OCI-LY3 (cell line): ENCODE measurements at regions not wholly inside any gene's neighbourhood (a gene's known extent, or its start where the extent isn't known, plus 50 kb on each side); places are given as distances from the start of the nearest gene placed in this dataset.

Source experiments
- H2AFZ ChIP-seq: fragments of 200-600, 300-600 bp; shearing (Covaris generic); 2 replicates; pipeline ENCODE4 v1.6.0; 2014; ENCODE audit warnings: antibody characterized with exemption, low read depth, low read length
- H3K27ac ChIP-seq: fragments of 200-600, 300-600 bp; sonication (generic); 2 replicates; pipeline ENCODE4 v1.5.1; 2014; ENCODE audit warnings: mild to moderate bottlenecking, low read length, moderate library complexity, mixed read lengths
- H3K27me3 ChIP-seq: fragments of 200-600, 300-600 bp; sonication (generic); 2 replicates; pipeline ENCODE4 v1.6.1; 2014; ENCODE audit warnings: low read depth, low read length, mixed read lengths
- H3K36me3 ChIP-seq: fragments of 200-600, 300-600 bp; sonication (generic); replicated peaks from 2 replicates; pipeline ENCODE3; 2014; ENCODE audit warnings: low read depth, low read length, mixed read lengths
- H3K4me1 ChIP-seq: fragments of 300-600, 200-600 bp; sonication (generic); 2 replicates; pipeline ENCODE4 v1.6.1; 2014; ENCODE audit warnings: low read length, mixed read lengths
- H3K4me2 ChIP-seq: fragments of 200-600, 300-600 bp; sonication (generic); 2 replicates; pipeline ENCODE4 v1.6.1; 2014; ENCODE audit warnings: low read length, mixed read lengths
- H3K4me3 ChIP-seq: fragments of 300-600, 200-600 bp; sonication (generic); 2 replicates; pipeline ENCODE4 v1.5.1; 2014; ENCODE audit warnings: antibody characterized with exemption, mild to moderate bottlenecking, low read length, moderate library complexity
- H3K79me2 ChIP-seq: fragments of 300-600, 200-600 bp; shearing (Covaris generic); 2 replicates; pipeline ENCODE4 v1.6.1; 2014; ENCODE audit warnings: mild to moderate bottlenecking, low read length, mixed read lengths
- H3K9ac ChIP-seq: fragments of 300-600, 200-600 bp; shearing (Covaris generic); 2 replicates; pipeline ENCODE4 v1.6.0; 2014; ENCODE audit warnings: mild to moderate bottlenecking, low read length, moderate library complexity
- H3K9me3 ChIP-seq: fragments of 200-600, 300-600 bp; shearing (Covaris generic); 2 replicates; pipeline ENCODE4 v1.6.1; 2014; ENCODE audit warnings: low read length, mixed read lengths; ENCODE audit not compliant: insufficient read depth
- H4K20me1 ChIP-seq: fragments of 200-600, 300-600 bp; sonication (generic); 2 replicates; pipeline ENCODE4 v1.6.1; 2016; ENCODE audit warnings: low read length, mixed read lengths; ENCODE audit not compliant: insufficient read depth
- EZH2phosphoT487 ChIP-seq: fragments of 200-600 bp; shearing (Covaris generic); IDR thresholded peaks from 2 replicates; pipeline ENCODE4 v1.6.1; 2018; ENCODE audit warnings: antibody characterized with exemption, mixed run types, low read depth
- TF ChIP-seq, protein P1 (sequence below): fragments of 200-600, 300-600 bp; sonication (generic); IDR thresholded peaks from 2 replicates; pipeline ENCODE4 v1.5.1; 2014; ENCODE audit warnings: antibody characterized with exemption, low read length, low read depth

DNA sequence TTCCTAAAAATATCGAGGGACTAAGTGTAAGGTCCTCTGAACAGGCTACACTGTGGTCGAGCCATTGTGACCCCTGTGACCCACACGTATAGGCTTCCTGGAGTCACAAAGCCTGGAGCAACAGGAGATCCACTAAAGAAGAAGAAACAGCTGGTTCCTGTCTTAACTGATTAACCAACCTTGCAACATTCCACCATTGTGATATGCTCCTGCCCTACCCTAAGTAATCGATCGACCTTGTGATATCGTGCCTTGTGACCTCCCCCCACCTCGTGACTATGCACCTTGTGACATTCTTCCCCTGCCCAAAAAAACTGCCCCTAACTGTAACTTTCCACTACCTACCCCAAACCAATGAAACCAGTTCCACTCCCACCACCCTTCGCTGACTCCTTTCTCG is 304.6 kb upstream of the FAM78B start:
- Histone ChIP-seq H3K9me3 (no peaks in the 10 kb centered on the region), H3K4me2 (no peak overlapping the region), H3K4me3 (no peak overlapping the region), H4K20me1 (no peaks in the 10 kb centered on the region), H3K4me1 (0 out of 2 replicates have a peak, but pooled peaks cover 3% of the 10 kb centered on the region), H3K27ac (no peak overlapping the region), H2AFZ (no peak overlapping the region), H3K36me3 (no peaks in the 10 kb centered on the region), H3K79me2 (no peaks in the 10 kb centered on the region), H3K27me3 (peaks cover 16% of the 10 kb centered on the region), H3K9ac (no peak overlapping the region)
- no peak for TF ChIP-seq EZH2phosphoT487
- TF ChIP-seq, protein P1, sequence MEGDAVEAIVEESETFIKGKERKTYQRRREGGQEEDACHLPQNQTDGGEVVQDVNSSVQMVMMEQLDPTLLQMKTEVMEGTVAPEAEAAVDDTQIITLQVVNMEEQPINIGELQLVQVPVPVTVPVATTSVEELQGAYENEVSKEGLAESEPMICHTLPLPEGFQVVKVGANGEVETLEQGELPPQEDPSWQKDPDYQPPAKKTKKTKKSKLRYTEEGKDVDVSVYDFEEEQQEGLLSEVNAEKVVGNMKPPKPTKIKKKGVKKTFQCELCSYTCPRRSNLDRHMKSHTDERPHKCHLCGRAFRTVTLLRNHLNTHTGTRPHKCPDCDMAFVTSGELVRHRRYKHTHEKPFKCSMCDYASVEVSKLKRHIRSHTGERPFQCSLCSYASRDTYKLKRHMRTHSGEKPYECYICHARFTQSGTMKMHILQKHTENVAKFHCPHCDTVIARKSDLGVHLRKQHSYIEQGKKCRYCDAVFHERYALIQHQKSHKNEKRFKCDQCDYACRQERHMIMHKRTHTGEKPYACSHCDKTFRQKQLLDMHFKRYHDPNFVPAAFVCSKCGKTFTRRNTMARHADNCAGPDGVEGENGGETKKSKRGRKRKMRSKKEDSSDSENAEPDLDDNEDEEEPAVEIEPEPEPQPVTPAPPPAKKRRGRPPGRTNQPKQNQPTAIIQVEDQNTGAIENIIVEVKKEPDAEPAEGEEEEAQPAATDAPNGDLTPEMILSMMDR = no peak

DNA sequence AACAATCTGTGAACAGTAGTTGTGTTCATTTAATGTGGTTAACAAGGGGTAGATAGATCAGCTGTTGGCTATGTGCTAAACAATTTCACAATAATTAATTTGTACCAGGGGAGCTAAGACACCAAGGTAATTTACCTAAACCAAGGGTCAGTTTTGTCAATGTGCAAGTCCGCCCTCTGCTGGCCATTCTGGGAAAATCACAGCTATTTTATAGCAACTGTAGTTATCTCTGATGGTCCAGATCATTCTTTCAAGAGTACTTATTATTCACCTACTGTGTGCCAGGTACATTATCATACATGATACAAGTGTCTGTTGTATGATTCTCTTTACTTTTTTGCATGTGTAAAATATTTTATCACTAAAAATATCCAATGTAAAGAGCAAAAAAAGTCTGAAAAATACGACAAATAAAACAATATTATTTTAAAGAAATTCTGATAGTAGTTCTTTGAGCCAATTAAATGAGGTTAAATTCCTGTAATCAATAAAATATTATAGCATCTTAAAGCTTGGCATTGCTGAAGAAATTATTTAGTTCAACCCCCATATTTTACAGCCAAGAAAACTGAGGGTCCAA is 312.3 kb upstream of the FAM78B start:
- Histone ChIP-seq H3K4me3 (no peak overlapping the region), H3K4me1 (0 out of 2 replicates have a peak, but pooled peaks cover 3% of the 10 kb centered on the region), H3K27me3 (no peaks in the 10 kb centered on the region), H3K4me2 (no peak overlapping the region), H3K27ac (no peak overlapping the region), H3K9ac (no peak overlapping the region), H3K9me3 (no peaks in the 10 kb centered on the region), H2AFZ (no peak overlapping the region), H4K20me1 (no peaks in the 10 kb centered on the region), H3K79me2 (no peaks in the 10 kb centered on the region), H3K36me3 (no peaks in the 10 kb centered on the region)
- TF ChIP-seq, protein P1 = peak; percentile 94
- no peak for TF ChIP-seq EZH2phosphoT487

DNA sequence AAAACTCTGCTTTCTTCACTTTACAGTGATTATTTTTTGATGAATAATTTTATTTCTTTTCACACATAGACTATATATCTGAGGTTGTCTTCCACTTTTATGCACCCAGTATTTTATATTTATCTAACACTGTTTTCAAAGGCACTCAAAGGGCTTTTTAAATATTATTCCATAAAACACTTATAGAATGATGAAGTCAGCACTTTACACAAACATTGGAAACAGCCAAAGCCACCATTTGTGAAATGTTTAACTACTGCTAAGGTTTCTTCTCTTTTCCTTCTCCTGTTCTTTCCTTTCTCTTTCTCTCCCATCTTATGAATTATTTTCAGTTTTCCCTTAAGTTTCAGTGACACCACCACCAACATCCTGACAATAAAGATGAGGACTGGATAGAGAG is 317.7 kb upstream of the FAM78B start:
- no peaks in the 10 kb centered on the region for H3K36me3 ChIP-seq
- no peak overlapping the region for H3K9ac ChIP-seq
- H4K20me1 ChIP-seq = no peaks in the 10 kb centered on the region
- no peak overlapping the region for H3K4me2 ChIP-seq
- TF ChIP-seq, protein P1 = no peak
- no peak overlapping the region for H2AFZ ChIP-seq
- H3K27me3 ChIP-seq = no peaks in the 10 kb centered on the region
- no peak overlapping the region for H3K4me3 ChIP-seq
- H3K27ac ChIP-seq = no peak overlapping the region
- no peaks in the 10 kb centered on the region for H3K9me3 ChIP-seq
- no peaks in the 10 kb centered on the region for H3K79me2 ChIP-seq
- peaks cover 9% of the 10 kb centered on the region for H3K4me1 ChIP-seq

DNA sequence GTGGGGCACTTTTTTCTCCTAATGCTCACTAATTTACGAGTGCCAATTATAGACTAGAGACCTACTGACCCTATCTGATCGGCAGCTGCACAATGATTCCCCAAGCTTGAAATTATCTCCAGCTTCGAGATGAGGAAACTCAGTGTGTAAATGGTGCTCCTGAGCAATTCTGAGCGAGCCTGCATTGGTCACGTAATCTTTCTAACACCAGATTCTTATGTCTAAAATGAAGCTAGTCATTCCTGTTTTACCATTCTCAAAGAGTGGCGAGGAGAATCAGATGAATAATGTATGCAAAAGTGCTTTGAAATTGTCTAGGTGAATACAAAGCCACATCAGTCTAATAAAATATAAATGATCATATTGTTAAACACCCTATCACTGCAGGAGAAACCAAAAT is 318.1 kb upstream of the FAM78B start:
- no peaks in the 10 kb centered on the region for H3K36me3 ChIP-seq
- no peaks in the 10 kb centered on the region for H3K79me2 ChIP-seq
- H3K9ac ChIP-seq = no peak overlapping the region
- H3K4me1 ChIP-seq = peaks cover 9% of the 10 kb centered on the region
- H4K20me1 ChIP-seq = no peaks in the 10 kb centered on the region
- H3K9me3 ChIP-seq = no peaks in the 10 kb centered on the region
- TF ChIP-seq, protein P1 = no peak
- TF ChIP-seq EZH2phosphoT487 = no peak
- H3K4me2 ChIP-seq = no peak overlapping the region
- no peak overlapping the region for H3K27ac ChIP-seq
- no peak overlapping the region for H2AFZ ChIP-seq
- no peak overlapping the region for H3K4me3 ChIP-seq
- no peaks in the 10 kb centered on the region for H3K27me3 ChIP-seq
